RWPE1 (cell line): ENCODE measurements at regions not wholly inside any gene's neighbourhood (a gene's known extent, or its start where the extent isn't known, plus 50 kb on each side); places are given as distances from the start of the nearest gene placed in this dataset.

Experiments used
- CTCF ChIA-PET: fragments of 350-600 bp; sonication (Branson Sonifier 250); formaldehyde crosslinking; extraction: SDS; loops from one replicate; lab custom pipeline; 2021; lab: Yijun Ruan, JAX
- POLR2A ChIA-PET: fragments of 400-600 bp; formaldehyde crosslinking; extraction: SDS; loops from one replicate; lab custom pipeline; 2020; ENCODE audit warnings: antibody characterized with exemption; ENCODE audit not compliant: low non-redundant PET; lab: Yijun Ruan, JAX
- DNase-seq: peaks from one replicate; pipeline ENCODE4 v3.0.0; 2012; ENCODE audit warnings: low spot score
- H3K27ac ChIP-seq: fragments of 450-650 bp; 2 replicates; pipeline ENCODE4 v1.5.1; 2017
- TF ChIP-seq, protein P1 (sequence below): fragments of 450-650 bp; conservative IDR thresholded peaks from 2 replicates; pipeline ENCODE4 v1.5.1; 2017; ENCODE audit warnings: low read depth, mild to moderate bottlenecking

- ChIA-PET POLR2A (no interaction called here), CTCF (no interaction called here)
- H3K27ac ChIP-seq = no peak overlapping the region
- no peak for DNase-seq
- TF ChIP-seq, protein P1, sequence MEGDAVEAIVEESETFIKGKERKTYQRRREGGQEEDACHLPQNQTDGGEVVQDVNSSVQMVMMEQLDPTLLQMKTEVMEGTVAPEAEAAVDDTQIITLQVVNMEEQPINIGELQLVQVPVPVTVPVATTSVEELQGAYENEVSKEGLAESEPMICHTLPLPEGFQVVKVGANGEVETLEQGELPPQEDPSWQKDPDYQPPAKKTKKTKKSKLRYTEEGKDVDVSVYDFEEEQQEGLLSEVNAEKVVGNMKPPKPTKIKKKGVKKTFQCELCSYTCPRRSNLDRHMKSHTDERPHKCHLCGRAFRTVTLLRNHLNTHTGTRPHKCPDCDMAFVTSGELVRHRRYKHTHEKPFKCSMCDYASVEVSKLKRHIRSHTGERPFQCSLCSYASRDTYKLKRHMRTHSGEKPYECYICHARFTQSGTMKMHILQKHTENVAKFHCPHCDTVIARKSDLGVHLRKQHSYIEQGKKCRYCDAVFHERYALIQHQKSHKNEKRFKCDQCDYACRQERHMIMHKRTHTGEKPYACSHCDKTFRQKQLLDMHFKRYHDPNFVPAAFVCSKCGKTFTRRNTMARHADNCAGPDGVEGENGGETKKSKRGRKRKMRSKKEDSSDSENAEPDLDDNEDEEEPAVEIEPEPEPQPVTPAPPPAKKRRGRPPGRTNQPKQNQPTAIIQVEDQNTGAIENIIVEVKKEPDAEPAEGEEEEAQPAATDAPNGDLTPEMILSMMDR = no peak
Observed at GRCh38 chr10:6962576-6962975, 382.5 kb upstream of the PRKCQ start.

GRCh38 chr10:6958711-6959110, 378.6 kb upstream of the PRKCQ start:
- POLR2A ChIA-PET = no interaction called here
- TF ChIP-seq, protein P1 = no peak
- CTCF ChIA-PET = no interaction called here
- no peak for DNase-seq
- H3K27ac ChIP-seq = no peak overlapping the region

DNA sequence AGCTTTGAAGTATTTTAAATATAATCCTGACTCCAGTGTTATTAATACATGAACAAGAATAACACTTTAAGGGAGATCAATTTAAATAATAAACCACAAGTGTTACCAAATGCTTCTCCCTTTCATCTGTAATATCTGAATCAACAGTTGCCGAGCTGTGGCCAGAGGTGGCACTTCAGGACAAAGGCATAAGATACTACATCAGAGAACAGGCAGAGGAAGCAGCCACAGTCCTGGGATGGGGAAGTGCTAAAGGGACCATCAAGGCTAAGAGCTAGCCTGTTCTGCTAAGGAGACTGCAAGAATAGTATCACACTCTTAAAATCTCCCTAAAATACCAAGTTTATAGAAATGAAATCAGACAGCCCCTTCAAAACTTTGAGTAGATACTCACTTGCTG, 378.2 kb upstream of the PRKCQ start:
- H3K27ac ChIP-seq = no peak overlapping the region
- no peak for DNase-seq
- ChIA-PET CTCF (no interaction called here), POLR2A (no interaction called here)
- TF ChIP-seq, protein P1 = no peak

- TF ChIP-seq, protein P1 = no peak
- ChIA-PET CTCF (no interaction called here), POLR2A (no interaction called here)
- no peak for DNase-seq
- H3K27ac ChIP-seq = no peak overlapping the region
Observed at GRCh38 chr10:6957851-6958250, 377.8 kb upstream of the PRKCQ start.

DNA sequence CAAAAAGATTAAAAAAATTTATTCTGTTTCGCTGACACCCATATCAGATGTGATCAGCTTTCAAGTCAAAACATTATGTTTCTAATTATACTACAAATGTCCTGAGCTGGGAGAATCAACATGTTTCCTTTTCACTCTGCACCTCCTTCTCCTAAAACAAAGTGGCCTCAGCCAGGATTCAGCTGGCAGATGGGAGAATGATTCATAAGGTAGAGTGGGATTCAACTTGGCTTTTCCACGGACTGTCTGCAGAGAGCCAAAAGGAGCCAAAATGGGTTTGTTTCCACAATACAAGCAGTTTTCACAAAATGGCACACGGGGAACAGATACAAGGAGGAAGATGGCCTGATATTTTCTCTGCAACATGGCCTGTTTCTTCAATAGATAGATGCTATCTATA, 376.5 kb upstream of the PRKCQ start:
- DNase-seq = no peak
- TF ChIP-seq, protein P1 = no peak
- ChIA-PET CTCF (interaction anchor here (0.6 kb wide), 1 partner anchor 250 kb away, joined by 3 read pairs; no protein-coding TSS in a partner anchor), POLR2A (no interaction called here)
- H3K27ac ChIP-seq = no peak overlapping the region

DNA sequence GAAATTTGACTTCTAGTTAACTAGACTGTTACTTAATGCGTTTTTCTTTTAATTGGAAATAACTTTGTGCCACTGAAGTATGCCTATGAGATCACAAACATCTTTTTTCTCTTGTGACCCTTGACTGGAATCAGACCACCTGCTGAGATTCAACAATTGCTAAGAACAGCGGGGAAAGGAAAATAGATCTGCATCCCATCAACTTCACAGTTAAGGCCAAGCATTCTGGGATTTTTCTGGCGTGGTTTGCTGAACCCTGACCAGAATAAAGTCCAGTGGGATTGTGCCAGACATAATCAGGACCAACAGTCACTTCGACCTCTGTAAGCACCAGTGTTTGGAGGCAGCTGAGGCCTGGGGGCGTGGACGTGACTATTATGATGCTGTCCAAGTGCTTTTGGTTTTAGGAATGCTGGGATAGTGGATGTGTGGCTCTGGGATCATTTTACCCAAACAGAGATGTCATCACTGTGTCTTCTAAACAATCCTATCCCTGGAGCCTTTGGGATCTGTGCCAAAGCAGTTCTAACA, 373.3 kb upstream of the PRKCQ start:
- ChIA-PET POLR2A (no interaction called here), CTCF (no interaction called here)
- no peak for DNase-seq
- H3K27ac ChIP-seq = no peak overlapping the region
- TF ChIP-seq, protein P1 = no peak
